HepG2 (cell line): ENCODE measurements at regions not wholly inside any gene's neighbourhood (a gene's known extent, or its start where the extent isn't known, plus 50 kb on each side); places are given as distances from the start of the nearest gene placed in this dataset.

Experiments used
- ZNF547 ChIP-seq: sonication (generic); formaldehyde crosslinking; IDR thresholded peaks from 2 replicates; pipeline ENCODE4 v1.5.1; 2020; ENCODE audit warnings: mild to moderate bottlenecking, missing genetic modification reagents
- TF ChIP-seq, protein P1 (sequence below): sonication (generic); formaldehyde crosslinking; IDR thresholded peaks from 2 replicates; pipeline ENCODE4 v1.5.1; 2020; ENCODE audit warnings: missing genetic modification reagents, mild to moderate bottlenecking, borderline replicate concordance
- TF ChIP-seq, protein P2 (sequence below), 2 experiments: sonication (generic) in 1 of 2; formaldehyde crosslinking in 1 of 2; IDR thresholded peaks; 2 replicates each; pipeline versions ENCODE4 v1.4.0 to v1.6.1; 2018 to 2020; ENCODE audit warnings: missing genetic modification reagents in 2 of 2, borderline replicate concordance in 1 of 2, low read depth in 1 of 2, mild to moderate bottlenecking in 1 of 2, missing biosample characterization in 1 of 2
- TF ChIP-seq, protein P3 (sequence below): IDR thresholded peaks from 2 replicates; pipeline ENCODE4 v1.6.1; 2016; ENCODE audit warnings: low read depth, control low read depth
- TF ChIP-seq, protein P4 (sequence below): sonication (generic); formaldehyde crosslinking; IDR thresholded peaks from 2 replicates; pipeline ENCODE4 v1.4.0; 2020; ENCODE audit warnings: missing genetic modification reagents
- TF ChIP-seq, protein P5 (sequence below): sonication (generic); formaldehyde crosslinking; IDR thresholded peaks from 2 replicates; pipeline ENCODE4 v1.5.1; 2020; ENCODE audit warnings: missing genetic modification reagents, mild to moderate bottlenecking, borderline replicate concordance
- TF ChIP-seq, protein P6 (sequence below): sonication (generic); formaldehyde crosslinking; IDR thresholded peaks from 2 replicates; pipeline ENCODE4 v1.5.0; 2020; ENCODE audit warnings: missing genetic modification reagents

DNA sequence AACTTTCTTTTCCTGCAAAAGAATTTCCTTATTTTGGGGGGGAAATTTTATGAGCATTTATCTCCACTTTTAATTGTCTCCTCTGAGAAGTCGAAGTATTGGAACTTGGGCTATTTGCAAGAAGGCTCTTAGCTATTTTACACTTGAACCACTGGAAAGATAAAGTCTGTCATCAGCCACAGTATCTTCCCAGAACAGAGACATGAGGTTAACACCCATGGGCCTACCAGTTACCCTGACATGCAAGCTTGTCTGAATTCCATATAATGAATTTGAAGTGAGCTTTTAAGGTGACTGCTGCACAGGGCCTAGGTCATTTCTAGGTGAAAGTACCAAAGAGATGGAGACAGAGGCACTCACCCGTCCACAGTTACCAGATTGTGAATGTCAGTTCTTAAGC is 193.1 kb downstream of the SIM1 start:
- TF ChIP-seq, protein P1, sequence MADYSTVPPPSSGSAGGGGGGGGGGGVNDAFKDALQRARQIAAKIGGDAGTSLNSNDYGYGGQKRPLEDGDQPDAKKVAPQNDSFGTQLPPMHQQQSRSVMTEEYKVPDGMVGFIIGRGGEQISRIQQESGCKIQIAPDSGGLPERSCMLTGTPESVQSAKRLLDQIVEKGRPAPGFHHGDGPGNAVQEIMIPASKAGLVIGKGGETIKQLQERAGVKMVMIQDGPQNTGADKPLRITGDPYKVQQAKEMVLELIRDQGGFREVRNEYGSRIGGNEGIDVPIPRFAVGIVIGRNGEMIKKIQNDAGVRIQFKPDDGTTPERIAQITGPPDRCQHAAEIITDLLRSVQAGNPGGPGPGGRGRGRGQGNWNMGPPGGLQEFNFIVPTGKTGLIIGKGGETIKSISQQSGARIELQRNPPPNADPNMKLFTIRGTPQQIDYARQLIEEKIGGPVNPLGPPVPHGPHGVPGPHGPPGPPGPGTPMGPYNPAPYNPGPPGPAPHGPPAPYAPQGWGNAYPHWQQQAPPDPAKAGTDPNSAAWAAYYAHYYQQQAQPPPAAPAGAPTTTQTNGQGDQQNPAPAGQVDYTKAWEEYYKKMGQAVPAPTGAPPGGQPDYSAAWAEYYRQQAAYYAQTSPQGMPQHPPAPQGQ (CRISPR knock-in tag) = no peak
- TF ChIP-seq, protein P2, sequence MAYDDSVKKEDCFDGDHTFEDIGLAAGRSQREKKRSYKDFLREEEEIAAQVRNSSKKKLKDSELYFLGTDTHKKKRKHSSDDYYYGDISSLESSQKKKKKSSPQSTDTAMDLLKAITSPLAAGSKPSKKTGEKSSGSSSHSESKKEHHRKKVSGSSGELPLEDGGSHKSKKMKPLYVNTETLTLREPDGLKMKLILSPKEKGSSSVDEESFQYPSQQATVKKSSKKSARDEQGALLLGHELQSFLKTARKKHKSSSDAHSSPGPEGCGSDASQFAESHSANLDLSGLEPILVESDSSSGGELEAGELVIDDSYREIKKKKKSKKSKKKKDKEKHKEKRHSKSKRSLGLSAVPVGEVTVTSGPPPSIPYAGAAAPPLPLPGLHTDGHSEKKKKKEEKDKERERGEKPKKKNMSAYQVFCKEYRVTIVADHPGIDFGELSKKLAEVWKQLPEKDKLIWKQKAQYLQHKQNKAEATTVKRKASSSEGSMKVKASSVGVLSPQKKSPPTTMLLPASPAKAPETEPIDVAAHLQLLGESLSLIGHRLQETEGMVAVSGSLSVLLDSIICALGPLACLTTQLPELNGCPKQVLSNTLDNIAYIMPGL (CRISPR knock-in tag; IDR thresholded peaks at IDR 0.05; ENCODE audit: borderline replicate concordance in 1 of 2, low read depth in 1 of 2) = no peak
- TF ChIP-seq, protein P3, sequence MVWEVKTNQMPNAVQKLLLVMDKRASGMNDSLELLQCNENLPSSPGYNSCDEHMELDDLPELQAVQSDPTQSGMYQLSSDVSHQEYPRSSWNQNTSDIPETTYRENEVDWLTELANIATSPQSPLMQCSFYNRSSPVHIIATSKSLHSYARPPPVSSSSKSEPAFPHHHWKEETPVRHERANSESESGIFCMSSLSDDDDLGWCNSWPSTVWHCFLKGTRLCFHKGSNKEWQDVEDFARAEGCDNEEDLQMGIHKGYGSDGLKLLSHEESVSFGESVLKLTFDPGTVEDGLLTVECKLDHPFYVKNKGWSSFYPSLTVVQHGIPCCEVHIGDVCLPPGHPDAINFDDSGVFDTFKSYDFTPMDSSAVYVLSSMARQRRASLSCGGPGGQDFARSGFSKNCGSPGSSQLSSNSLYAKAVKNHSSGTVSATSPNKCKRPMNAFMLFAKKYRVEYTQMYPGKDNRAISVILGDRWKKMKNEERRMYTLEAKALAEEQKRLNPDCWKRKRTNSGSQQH (CRISPR knock-in tag) = no peak
- TF ChIP-seq, protein P4, sequence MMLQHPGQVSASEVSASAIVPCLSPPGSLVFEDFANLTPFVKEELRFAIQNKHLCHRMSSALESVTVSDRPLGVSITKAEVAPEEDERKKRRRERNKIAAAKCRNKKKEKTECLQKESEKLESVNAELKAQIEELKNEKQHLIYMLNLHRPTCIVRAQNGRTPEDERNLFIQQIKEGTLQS = no peak
- no peak for TF ChIP-seq ZNF547
- TF ChIP-seq, protein P5, sequence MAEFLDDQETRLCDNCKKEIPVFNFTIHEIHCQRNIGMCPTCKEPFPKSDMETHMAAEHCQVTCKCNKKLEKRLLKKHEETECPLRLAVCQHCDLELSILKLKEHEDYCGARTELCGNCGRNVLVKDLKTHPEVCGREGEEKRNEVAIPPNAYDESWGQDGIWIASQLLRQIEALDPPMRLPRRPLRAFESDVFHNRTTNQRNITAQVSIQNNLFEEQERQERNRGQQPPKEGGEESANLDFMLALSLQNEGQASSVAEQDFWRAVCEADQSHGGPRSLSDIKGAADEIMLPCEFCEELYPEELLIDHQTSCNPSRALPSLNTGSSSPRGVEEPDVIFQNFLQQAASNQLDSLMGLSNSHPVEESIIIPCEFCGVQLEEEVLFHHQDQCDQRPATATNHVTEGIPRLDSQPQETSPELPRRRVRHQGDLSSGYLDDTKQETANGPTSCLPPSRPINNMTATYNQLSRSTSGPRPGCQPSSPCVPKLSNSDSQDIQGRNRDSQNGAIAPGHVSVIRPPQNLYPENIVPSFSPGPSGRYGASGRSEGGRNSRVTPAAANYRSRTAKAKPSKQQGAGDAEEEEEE (CRISPR knock-in tag) = no peak
- TF ChIP-seq, protein P6, sequence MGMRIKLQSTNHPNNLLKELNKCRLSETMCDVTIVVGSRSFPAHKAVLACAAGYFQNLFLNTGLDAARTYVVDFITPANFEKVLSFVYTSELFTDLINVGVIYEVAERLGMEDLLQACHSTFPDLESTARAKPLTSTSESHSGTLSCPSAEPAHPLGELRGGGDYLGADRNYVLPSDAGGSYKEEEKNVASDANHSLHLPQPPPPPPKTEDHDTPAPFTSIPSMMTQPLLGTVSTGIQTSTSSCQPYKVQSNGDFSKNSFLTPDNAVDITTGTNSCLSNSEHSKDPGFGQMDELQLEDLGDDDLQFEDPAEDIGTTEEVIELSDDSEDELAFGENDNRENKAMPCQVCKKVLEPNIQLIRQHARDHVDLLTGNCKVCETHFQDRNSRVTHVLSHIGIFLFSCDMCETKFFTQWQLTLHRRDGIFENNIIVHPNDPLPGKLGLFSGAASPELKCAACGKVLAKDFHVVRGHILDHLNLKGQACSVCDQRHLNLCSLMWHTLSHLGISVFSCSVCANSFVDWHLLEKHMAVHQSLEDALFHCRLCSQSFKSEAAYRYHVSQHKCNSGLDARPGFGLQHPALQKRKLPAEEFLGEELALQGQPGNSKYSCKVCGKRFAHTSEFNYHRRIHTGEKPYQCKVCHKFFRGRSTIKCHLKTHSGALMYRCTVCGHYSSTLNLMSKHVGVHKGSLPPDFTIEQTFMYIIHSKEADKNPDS = no peak
